Stimulated activated naive CD8-positive, alpha-beta T cell treated with anti-CD3 and anti-CD28 coated beads, Interleukin-15, Interleukin-2, amounts not matched to agents 100 U/mL and 50 U/mL, for 24 hours (primary cell): ENCODE measurements at regions not wholly inside any gene's neighbourhood (a gene's known extent, or its start where the extent isn't known, plus 50 kb on each side); places are given as distances from the start of the nearest gene placed in this dataset.
"Not testable (repeated sequence)": the region's sequence is repeated elsewhere in the genome, so short reads cannot be mapped to it uniquely, and the experiment has no call there.

Source experiments
- ATAC-seq: fragments of 150-1000 bp; cut with Tn5 transposase; one replicate; pipeline ENCODE4 v1.10.0; 2021
- DNase-seq: peaks from one replicate; pipeline ENCODE4 v3.0.0; 2021

DNA sequence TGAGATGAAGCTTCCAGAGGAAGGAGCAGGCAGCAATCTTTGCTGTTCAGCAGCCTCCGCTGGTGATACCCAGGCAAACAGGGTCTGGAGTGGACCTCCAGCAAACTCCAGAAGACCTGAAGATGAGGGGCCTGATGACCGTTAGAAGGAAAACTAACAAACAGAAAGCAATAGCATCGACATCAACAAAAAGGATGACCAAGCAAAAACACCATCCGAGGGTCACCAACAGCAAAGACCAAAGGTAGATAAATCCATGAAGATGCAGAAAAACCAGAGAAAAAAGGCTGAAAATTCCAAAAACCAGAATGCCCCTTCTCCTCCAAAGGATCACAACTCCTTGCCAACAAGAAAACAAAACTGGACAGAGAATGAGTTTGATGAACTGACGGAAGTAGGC is 235.9 kb upstream of the NSMCE3 start:
- ATAC-seq, DNase-seq: not testable (repeated sequence)

DNA sequence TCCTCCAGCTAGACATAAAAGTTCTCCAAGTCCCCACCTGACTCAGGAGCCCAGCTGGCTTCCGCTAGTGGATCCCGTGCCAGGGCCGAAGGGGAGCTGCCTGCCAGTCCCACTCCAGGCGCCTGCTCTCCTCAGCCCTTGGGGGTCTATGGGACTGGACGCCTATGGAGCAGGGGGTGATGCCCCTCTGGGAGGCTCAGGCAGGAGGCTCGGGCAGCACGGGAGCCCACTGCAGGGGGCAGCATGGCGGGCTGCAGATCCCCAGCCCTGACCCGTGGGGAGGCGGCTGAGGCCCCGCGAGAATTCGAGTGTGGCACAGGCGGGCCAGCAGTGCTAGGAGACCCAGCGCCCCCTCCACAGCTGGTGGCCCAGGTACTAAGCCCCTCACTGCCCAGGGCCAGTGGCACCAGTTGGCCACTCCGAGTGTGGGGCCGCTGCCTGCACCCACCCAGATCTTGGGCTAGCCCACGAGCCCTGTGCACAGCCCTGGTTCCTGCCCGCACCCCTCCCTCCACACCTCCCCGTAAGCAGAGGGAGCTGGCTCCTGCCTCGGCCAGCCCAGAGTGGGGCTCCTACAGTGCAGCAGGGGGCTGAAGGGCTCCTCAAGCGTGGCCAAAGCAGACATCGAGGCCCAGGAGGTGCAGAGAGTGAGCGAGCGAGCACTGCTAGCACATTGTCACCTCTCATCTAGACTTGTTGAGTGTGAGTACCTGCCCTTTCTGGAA is 221.3 kb upstream of the NSMCE3 start:
- DNase-seq, result no peak
- ATAC-seq, result no peak

DNA sequence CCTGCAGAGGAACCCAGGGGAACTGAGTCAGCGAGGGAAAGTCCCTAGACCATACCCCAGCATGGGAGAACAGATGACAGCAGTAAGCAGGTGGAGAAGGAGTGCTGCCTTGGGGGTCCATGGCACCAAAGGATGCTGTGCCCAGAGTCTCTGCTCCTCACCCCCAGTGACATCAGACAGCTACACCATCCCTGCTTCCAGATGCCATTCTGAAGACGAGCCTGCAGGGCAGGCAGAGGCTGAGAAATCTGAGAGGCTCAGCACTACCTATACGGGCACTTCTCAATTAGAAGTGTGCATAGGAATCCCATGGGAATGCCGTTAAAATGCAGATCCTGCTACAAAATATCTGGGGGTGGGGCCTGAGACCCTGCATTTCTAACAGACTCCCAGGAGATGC is 211.3 kb upstream of the NSMCE3 start:
- ATAC-seq (no peak), DNase-seq (no peak)

DNA sequence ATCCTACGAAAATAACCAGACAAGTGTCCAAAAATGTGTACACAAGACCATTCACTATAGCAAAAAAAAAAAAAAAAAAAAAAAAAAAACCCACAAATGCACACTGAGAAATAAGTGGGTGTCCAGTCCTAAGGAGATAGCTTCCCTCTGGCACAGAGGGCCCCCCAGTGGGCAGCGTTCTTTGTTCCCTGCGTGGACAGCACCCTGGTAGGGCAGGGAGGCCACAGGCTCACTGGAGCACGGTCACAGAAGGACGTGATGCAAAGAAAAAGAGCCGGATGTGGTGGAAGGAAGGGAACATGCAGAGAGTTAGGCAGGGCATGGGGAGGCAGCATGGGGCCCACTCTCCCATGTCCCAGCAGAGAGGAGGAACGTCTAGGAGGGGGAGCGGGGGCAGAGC is 210.7 kb upstream of the NSMCE3 start:
- ATAC-seq (no peak), DNase-seq (no peak)

DNA sequence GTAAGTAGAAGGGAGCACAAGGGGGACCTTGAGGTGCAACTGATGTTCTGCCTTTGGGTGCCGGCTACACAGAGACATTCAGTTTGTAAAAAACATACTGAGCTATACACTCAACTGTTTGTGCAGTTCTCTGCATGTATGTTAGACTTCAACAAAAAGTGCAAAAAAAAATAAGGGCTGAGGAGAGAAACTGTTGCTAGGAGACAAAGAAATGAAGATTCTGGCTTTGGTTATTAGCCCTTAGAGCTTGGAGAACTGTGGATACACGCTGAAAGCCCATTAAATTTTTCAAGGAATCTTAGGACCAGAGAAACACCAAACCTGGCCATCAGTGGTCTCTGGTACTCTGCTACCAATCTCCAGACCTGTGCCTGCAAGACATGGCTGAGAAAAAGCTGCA is 207.6 kb upstream of the NSMCE3 start:
- ATAC-seq (no peak), DNase-seq (no peak)

DNA sequence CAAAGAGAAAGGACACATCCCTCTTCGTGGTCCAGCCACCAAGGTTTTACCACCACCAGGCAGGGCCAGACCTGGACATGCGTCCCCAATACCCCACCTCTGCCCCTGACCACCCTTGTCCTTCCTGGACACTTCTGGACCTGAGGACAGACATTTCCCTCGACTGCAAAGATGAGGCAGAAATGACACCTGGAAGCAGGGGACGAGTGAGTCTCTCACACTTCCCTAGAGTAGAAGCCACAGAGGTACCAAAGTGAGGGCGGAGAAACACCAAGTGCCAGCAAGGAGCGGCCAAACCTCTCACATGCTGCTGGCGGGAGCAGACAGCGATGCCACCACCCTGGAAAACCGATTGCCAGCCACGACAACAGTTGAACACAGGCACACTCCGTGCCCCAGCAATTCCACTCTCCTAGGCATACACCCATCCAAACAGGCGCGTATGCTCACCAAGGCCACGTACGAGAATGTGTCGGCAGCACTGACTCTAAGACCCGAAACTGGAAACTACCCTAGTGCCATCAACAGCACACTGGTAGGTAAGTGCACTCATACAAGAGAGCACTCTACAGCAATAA is 207.0 kb upstream of the NSMCE3 start:
- DNase-seq, result no peak
- no peak for ATAC-seq

DNA sequence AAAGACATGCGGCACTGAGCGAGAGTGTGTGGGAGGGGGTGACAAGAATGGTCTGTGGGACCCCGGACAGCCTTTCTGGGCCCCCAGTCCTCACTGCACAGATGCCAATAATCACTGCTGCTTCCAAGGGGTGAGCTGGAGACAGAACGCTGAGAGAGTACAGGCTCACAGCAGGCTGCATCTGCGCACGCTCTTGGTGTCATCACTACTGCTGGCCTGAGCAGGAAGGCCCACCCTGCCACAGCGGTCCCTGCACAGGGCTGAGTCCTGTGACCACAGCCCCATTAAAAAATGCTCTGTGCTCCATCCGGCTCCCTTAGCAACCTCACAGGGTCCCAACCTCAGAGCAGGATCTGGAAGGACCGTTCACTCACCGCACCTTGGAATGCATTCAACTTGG is 205.5 kb upstream of the NSMCE3 start:
- DNase-seq, result no peak
- no peak for ATAC-seq

DNA sequence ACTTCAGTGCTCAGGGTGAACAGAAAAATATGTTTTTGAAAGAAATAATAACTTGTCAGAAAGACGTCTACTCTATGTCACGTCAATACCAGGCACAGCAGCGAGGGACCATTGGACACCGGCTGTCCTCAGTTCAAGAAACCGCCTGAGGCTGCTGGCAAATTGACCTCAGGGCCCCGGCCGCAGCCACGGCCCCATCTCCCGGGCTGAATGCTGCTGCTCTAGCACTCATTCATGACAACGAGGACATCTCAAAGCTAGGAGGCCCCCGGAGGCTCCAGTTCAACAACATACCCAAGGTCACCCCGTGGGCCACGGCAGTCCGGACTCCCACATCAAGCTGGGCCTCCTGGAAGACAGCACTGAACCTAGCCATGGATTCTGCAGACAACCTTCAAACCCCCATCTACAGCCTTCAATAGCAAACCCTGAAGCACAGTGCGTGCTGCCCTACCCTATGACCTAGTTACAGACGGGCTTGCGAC is 204.0 kb upstream of the NSMCE3 start:
- no peak for DNase-seq
- no peak for ATAC-seq

DNA sequence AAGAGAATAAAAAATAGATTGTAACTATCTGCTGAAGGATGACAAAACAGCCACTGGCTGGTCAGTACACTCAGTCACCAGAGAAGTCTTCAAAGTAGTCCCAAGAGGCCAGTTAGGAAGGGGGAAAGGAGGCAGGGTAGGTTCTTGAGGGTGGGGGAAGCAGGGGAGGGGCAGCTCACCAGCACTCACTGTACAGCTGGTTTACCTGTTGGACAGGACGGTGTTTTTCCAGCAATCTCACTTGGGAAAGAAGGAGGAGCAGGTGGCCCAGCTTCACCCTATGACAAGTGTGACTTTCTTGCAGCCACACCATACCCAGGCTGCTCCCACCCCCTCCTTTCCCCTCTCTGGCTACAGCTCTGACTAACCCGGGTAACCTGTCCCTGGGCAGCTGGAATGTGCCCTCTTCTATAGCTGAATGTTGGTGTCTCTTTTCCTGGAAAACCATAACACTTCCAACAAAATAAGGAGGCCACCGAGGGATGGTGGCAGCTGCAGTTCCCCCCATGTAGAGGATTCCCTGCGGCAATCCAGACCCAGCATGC is 203.4 kb upstream of the NSMCE3 start:
- DNase-seq, result no peak
- no peak for ATAC-seq

DNA sequence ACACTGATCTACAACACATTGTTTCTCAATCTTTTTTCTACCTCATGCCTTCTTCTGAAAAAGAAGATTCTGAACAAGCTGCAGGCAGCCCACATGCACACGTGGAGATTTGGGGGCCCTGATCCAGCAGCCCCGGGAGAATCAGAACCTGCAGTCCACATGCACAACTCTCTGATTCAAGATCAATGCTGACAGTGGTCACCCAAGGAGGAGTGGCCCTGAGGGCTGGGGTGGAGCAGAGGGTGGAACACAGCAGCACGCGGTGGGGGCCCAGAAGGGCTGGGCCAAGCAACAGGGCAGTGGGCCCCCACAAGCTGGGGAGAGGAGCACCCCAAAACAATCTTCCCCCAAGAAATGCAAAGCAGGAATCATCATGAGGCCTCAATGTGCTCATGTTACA is 202.1 kb upstream of the NSMCE3 start:
- DNase-seq (no peak), ATAC-seq (no peak)

DNA sequence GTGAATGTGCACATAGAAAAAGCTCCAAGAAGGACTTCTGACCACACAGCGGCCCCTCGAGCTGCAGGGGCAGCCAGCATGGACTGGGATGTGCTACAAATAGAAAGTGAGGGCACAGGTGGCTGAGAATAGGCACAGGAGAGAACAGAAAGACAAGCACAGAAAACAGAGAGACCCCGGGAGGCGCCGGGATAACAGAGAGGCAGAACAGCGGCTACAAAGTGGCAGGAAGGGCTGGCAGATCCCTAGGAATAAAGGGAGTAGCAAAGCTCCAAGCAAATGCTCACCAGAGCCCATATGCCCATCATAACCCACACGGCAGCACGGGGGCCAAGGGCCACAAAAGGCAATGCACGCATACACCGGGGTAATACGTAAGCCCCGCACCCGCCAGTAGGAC is 201.7 kb upstream of the NSMCE3 start:
- ATAC-seq (no peak), DNase-seq (no peak)

DNA sequence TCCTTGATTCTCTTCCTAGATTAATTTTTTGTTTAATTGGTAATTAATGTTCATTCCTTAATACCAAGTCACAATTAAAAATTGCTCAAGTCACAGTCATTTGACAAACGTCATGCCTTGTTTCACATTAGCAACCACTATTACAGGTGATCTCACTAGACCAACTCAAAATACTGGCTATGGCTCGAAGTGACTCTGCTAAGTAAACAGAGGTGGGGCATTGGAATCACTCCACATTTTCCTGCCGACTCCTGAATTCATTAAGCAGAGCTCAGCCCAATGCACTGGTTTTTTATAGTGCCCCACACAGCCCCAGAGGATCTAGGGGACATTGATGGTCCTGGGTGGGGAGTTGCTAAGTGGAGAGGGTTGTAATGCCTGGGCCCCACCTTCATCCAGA is 201.2 kb upstream of the NSMCE3 start:
- no peak for DNase-seq

DNA sequence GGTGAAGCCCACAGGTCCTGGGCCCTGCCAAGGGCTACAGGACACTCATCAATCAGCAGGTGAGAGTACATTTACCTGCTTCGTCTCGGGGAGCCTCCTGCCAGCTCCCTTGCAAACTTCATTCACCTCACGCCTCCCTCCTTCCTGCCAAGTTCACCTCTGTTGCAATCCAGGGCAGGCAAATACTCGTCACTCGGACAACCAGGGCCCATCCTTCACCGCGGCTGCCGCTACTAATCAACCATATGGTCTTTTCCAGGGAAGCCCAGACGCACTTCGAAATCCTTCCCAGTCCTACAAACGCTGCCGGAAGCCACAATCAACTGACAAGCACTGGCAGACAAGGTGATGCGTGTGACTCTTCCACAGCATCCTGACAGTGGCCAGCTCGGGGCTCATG is 200.7 kb upstream of the NSMCE3 start:
- ATAC-seq (no peak), DNase-seq (no peak)

More for the DNA sequence above, 201.2 kb upstream of the NSMCE3 start:
- ATAC-seq, result no peak

DNA sequence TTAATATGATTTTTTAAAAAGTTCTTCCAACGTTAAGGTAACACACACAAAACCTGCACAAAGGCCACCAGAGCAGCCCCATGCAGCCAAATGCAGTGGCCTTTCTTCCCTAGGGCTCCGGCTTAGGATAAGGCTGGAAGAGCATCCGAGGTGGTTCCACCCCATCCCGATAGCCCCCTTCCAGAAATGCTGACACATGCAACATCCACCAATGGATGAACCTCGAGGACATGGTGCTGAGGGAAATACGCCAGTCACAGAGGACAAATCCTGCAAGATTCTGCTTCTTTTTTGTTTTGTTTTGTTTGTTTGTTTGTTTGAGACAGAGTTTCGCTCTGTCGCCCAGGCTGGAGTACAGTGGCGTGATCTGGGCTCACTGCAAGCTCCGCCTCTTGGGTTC is 199.3 kb upstream of the NSMCE3 start:
- no peak for DNase-seq
- no peak for ATAC-seq

DNA sequence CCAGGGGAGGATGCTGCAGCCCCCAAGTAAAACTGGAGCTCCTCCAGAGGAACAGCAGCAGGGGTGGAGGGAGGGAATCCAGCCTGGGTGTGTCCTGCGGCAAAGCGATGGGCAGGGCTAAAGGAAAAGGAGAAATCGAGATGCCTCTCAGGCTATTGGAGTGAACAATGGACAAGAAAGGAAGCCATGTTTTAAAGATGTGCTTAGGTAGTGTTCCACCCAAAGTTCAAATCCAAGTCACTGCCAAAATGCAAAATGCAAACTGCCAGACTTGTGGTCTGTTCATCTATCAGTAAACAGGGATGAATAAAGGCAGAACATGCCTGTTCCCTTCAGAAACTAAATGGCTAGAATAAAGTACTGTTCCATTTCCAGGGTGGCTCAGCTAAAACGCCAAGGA is 197.5 kb upstream of the NSMCE3 start:
- DNase-seq (no peak), ATAC-seq (no peak)

DNA sequence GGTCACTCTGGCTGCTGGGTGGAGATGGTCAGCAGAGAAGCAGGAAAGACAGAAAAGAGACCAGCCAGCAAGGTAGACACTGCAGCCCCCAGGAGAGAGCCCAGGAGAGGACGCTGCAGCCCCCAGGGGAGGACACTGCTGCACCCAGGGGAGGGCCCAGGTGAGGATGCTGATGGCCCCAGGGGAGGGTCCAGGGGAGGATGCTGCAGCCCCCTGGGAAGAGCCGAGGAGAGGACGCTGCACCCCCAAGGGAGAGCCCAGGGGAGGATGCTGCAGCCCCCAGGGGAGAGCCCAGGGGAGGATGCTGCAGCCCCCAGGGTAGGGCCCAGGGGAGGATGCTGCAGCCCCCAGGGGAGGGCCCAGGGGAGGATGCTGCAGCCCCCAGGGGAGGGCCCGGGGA is 196.7 kb upstream of the NSMCE3 start:
- DNase-seq (no peak), ATAC-seq (no peak)

DNA sequence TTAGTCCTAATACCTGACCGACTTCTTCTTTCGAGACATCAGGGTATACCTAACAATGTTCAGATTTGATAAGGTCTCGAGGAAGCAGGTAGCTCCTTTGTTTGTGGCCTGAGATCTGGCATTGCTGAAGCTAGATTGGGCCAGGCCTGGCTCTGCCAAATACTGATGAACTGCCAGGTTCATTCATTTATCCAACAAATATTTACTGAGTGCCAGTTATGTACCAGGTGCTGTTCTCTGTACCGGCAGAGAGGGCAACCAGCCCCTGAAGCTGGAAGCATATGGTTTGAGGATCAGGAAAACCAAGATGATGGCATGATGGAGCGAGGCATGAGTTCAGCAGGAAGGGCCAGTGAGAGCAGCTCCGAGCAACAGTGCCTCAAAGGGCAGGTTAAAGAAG is 196.2 kb upstream of the NSMCE3 start:
- DNase-seq, result no peak
- no peak for ATAC-seq

DNA sequence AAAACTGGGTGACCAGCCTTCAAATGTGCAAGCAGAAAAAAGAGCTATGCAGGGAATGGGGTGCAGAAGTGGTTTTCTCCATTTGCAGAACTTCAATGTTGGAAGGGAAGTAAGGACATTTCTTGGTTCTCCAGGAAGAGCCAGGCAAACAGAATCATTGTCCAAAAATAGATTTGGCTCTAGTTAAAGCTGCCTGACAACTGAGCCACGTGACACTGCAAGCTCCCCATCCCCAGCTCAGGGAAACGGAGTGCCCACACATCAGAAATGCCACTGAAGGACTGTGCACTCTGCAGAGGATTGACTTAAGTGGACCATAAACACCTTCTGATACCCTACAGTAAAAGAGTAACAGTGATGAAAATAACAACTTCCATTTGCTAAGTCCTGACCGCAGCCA is 195.6 kb upstream of the NSMCE3 start:
- no peak for ATAC-seq
- no peak for DNase-seq

DNA sequence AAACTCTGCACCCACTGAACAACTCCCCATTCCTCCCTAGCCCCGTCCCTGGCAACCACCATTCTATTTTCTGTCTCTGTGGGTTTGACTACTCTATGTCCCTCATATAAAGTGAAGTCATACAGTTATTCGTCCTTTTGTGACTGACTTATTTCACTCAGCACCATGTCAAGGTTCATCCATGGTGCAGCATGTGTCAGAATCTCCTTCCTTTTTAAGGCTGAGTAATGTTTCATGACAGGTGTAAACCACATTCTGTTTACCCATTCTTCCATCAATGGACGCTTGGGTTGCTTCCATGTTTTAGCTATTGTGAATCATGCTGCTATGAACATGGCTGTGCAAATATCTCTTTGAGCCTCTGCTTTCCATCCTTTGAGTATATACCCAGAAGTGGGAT is 192.3 kb upstream of the NSMCE3 start:
- no peak for ATAC-seq
- no peak for DNase-seq

DNA sequence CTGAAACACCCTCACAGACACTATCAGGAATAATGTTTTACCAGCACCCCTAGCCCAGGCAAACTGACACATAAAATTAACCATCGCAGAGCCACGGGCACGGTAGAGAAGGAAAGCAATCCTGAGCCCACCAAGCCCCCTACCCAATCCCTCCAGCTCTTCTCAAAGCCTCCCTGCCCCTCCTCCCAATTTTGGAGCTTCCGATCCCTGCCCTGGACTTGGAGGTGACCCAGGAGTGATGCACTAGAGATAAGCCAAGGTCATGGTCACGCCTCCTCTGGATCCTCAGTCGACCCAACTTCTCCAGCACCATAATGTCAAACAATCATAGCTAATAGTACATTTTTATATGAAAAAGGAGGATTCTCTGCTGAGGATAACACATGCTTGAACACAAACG is 188.7 kb upstream of the NSMCE3 start:
- ATAC-seq, result no peak

DNA sequence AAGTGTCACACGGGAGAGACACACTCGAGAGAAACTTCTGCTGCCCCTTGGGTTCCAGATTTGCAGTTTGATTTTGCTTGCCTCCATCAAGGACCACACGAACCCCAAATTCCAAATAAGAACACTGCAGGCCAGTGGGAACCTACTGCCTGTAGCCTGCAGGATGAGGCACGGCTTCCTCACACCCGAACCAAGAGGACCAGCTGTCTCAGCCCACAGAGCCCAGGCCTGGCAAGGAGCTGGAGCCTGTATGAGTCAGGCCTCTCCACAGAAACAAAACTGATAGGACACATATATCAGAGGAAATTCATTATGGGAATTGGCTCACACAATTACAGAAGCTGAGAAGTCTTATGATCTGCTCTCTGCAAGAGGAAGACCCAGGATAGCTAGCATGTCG is 188.1 kb upstream of the NSMCE3 start:
- DNase-seq, result no peak
- ATAC-seq, result no peak

More for the DNA sequence above, 188.7 kb upstream of the NSMCE3 start:
- no peak for DNase-seq

DNA sequence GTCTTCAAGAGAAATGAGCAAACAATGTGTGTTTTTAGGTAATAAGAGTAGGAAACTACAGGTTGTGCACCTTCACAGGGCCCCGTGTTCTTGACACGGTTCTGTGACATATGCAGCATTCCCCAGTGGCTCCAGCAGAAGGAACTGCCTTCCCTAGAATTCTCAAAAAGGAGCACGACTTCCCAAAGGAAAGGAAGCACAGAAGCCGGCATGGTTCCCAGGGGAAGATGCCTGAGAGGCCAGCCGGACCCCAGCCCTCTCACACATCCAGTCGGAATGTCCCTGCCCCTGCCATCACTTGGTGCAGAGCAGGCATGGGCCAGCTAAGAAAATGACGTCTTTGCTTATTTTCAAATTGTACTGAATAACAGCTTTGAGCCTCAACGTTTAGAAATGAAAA is 187.3 kb upstream of the NSMCE3 start:
- ATAC-seq (no peak), DNase-seq (no peak)

DNA sequence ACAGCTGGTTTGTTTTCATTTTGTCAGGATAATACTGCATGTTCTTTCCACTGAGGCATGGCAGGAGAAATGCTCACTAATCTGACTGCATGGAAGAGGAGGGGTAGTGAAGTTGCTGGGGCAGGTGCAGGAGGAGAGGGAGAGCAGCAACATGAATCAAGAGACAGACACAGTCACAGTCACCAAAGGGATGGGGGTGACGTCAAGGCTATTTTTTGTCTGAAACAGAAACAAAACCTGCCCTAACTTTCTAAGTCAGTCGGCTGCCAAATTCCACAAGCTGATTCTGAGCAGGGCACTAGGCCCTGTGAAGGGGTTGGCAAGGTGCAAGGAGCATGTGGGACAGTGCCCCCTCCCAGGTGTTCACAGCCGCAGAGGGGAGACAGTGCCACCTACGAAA is 186.6 kb upstream of the NSMCE3 start:
- no peak for ATAC-seq
- no peak for DNase-seq

DNA sequence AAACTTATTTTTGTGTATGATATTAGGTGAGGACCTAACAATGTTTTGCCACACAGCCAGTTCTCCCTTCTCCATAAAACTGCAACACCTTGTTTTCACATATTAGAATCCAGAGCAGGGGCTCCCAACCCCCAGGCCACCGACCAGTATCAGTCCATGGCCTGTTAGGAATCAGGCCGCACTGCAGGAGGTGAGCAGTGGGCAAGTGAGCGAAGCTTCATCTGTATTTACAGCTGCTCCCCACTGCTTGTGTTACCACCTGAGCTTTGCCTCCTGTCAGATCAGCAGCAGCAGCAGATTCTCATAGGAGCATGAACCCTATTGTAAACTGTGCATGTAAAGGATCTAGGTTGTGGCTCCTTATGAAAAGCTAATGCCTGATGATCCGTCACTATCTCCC is 185.9 kb upstream of the NSMCE3 start:
- no peak for DNase-seq
- ATAC-seq, result no peak
